ENCODE measurements at regions not wholly inside any gene's neighbourhood (a gene's known extent, or its start where the extent isn't known, plus 50 kb on each side); places are given as distances from the start of the nearest gene placed in this dataset.
"Not testable (repeated sequence)": the region's sequence is repeated elsewhere in the genome, so short reads cannot be mapped to it uniquely, and the experiment has no call there.

DNA sequence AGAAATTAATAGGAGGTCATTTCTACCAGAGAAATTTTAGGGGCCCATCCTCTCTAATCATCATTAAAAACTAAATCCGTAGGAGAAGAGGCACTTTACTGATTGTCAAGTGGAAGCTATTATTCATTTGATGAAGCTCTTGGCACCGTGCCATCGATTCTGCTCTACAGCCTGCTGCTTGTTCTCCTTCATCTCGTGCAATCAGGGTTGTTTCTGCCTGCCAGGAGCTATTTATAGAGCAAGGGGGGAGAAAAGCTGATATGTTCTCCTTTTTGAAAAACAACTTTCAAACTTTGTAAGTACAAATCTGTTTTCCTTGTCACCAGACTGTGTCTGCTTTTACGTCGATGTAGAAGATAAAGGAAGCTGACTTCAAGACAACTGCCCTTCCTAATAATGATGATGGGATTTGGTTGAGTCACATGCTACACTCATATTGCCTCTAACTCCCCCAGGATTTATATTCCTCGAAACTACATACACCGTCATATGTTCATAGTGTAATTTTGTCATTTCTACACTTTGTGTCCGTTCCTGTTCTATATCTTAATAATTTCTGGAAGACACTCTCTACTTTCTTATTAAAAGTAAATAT is 169.6 kb upstream of the LHX8 start:
- no peak overlapping the region for H3K4me3 Mint-ChIP-seq
- no peaks in the 10 kb centered on the region for H3K9me3 Mint-ChIP-seq
- no peaks in the 10 kb centered on the region for H3K4me1 Mint-ChIP-seq (ENCODE audit: low read depth)
- no peaks in the 10 kb centered on the region for H3K36me3 Mint-ChIP-seq (ENCODE audit: low read depth)
- intact Hi-C loops (cut with micrococcal nuclease): no loop called here
- no peaks in the 10 kb centered on the region for H3K27me3 Mint-ChIP-seq
- H3K27ac Mint-ChIP-seq: no peak overlapping the region

DNA sequence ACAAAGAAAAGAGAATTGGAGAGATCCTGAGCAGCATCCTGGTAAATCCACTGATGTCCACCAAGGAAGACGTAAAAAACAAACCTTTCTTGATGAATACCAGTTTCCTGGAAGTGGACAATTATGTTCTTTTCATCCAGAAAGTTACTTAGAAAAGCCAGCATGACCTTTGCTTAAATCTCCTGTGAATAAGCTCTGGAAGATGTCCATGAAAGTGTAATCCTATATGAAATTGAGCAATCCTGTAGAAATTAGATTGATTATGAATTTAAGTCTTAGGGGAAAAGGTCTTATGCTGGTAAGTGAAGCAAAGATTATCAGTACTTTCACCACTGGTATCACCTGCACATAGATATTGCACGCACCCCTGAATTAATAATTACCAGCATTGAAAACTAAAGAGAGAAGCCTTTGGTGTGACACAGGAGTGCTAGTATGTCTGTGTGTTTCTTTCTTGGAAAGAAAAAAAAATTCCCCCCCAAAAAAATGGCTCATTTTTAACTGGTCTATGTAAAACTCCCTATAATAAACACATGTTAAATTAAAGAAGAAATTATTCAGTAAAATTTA is 164.5 kb upstream of the LHX8 start:
- Mint-ChIP-seq H3K4me3 (no peak overlapping the region), H3K27me3 (no peaks in the 10 kb centered on the region), H3K4me1 (ENCODE audit: low read depth) (no peaks in the 10 kb centered on the region), H3K9me3 (no peaks in the 10 kb centered on the region), H3K36me3 (ENCODE audit: low read depth) (no peaks in the 10 kb centered on the region), H3K27ac (no peak overlapping the region)
- intact Hi-C loops (cut with micrococcal nuclease): no loop called here

DNA sequence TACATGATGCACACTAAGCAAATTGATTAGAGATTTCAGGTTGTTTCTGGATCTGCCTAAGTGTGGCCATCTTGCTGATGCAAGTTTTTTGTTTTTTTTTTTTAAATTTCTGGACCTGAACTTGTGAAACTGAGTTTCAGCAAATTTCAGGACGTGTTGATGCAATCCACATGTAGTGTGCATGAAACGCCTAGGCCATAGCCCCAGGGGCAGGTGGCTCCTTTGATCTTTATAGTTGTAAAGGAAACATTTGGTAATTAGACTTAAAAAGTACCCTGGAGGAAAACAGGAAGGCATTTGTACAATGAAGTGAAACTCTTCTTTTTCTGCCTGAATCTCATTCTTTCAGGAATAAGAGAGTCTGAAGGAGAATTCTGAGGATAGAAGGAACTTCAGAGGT is 162.2 kb upstream of the LHX8 start:
- no peaks in the 10 kb centered on the region for H3K27me3 Mint-ChIP-seq

DNA sequence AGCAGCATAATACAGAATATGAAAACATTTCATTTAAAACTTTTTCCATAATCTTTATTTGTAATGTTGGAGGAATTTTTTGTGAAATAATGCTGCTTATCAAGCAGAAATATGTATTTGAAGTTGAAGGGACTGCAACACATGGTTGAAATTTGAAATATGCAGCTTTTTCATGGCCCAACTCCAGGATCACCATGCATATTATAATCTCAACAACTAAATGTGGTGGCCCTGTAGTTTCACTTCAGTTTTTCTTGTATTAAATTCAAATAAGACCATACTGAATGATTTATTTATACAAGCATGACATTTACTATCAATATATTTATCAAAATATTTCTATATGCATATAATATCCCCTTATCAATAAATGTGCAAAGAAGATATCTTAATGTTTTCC is 157.7 kb upstream of the LHX8 start:
- Mint-ChIP-seq H3K36me3 (ENCODE audit: low read depth) (no peaks in the 10 kb centered on the region), H3K27ac (no peak overlapping the region), H3K27me3 (no peaks in the 10 kb centered on the region), H3K4me1 (ENCODE audit: low read depth) (no peaks in the 10 kb centered on the region), H3K9me3 (no peaks in the 10 kb centered on the region), H3K4me3 (no peak overlapping the region)
- intact Hi-C loops (cut with micrococcal nuclease): no loop called here

More for the DNA sequence above, 162.2 kb upstream of the LHX8 start:
- Mint-ChIP-seq H3K27ac (no peak overlapping the region), H3K4me3 (no peak overlapping the region), H3K36me3 (ENCODE audit: low read depth) (no peaks in the 10 kb centered on the region), H3K9me3 (no peaks in the 10 kb centered on the region), H3K4me1 (ENCODE audit: low read depth) (no peaks in the 10 kb centered on the region)
- intact Hi-C loops (cut with micrococcal nuclease): no loop called here

DNA sequence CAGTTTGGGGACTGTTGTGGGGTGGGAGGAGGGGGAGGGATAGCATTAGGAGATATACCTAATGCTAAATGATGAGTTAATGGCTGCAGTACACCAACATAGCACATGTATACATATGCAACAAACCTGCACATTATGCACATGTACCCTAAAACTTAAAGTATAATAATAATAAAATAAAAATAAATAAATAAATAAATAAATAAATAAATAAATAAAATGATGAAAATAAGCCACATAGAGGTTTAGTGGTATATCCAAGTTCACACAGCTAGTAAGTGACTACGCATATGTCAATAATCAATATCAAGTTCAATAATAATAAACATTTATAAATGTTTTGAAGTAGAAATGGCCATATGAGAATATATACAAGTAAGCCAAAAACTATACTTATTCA is 141.7 kb upstream of the LHX8 start:
- H3K4me3 Mint-ChIP-seq; intact Hi-C loops (cut with micrococcal nuclease); H3K36me3 Mint-ChIP-seq (ENCODE audit: low read depth); H3K27ac Mint-ChIP-seq; H3K27me3 Mint-ChIP-seq; H3K4me1 Mint-ChIP-seq (ENCODE audit: low read depth): not testable (repeated sequence)
- peaks cover 31% of the 10 kb centered on the region for H3K9me3 Mint-ChIP-seq

DNA sequence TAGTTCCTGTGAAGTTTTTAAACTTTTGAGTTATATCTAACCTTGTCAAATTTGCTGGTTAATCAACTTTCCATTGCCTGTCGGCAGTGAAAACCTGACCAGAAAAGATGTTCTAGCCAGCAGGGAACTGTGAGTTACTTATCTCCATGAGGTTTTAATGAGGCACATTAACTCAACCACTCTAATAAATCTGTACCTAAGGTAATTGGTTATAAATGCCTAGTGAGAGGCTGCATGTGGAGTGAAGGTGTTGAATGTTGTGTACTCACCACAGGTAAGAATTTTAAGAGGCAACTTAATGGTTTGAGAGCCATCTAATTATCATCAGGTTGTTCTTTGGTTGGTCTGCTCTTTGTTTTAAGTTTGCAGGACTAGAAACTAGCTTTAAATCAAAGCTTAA is 138.4 kb upstream of the LHX8 start:
- H3K9me3 Mint-ChIP-seq: peaks cover 13% of the 10 kb centered on the region
- intact Hi-C loops (cut with micrococcal nuclease): no loop called here
- no peaks in the 10 kb centered on the region for H3K4me1 Mint-ChIP-seq (ENCODE audit: low read depth)

DNA sequence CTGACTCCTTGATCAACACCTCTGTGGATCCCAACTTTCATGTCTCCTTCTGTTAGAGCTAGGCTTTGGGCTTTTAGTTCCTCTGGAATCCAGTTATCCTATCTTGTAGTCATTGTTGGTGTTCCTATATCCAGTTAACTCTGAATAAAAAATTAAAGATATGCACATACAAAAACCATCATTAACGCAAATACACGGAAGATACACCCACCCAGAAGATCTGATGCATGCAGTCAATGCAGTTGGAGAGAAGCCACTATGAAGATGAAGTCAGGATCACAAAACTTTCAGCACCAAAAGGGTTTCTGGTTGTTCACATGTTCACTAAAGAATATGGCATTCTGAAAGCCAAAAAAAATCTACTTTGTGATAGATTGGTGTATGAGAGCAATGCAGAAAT is 123.6 kb upstream of the LHX8 start:
- intact Hi-C loops (cut with micrococcal nuclease): no loop called here
- H3K27ac Mint-ChIP-seq: no peak overlapping the region
- H3K36me3 Mint-ChIP-seq (ENCODE audit: low read depth): no peaks in the 10 kb centered on the region
- no peaks in the 10 kb centered on the region for H3K27me3 Mint-ChIP-seq
- peaks cover 23% of the 10 kb centered on the region for H3K9me3 Mint-ChIP-seq
- H3K4me3 Mint-ChIP-seq: no peak overlapping the region
- no peaks in the 10 kb centered on the region for H3K4me1 Mint-ChIP-seq (ENCODE audit: low read depth)

More for the DNA sequence above, 138.4 kb upstream of the LHX8 start:
- Mint-ChIP-seq H3K27ac (no peak overlapping the region), H3K4me3 (no peak overlapping the region), H3K27me3 (no peaks in the 10 kb centered on the region), H3K36me3 (ENCODE audit: low read depth) (no peaks in the 10 kb centered on the region)

DNA sequence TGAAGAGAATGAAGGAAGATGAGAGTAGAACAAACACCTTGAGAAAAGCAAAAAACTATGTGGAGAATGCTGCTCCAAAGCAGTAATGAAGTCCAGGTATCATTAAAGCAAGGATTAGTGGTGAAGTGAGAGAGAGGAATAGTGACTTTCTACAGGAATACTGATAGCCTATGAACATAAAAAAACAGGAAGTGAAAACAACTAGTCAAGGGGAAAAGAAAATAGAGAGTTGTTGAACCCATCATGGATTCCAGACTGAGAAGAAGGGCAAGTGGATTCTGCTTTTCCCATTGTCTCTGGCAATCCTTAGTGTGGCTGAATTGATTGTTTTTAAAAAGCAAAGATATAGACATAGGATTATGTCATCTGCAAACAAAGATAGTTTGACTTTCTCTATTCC is 119.9 kb upstream of the LHX8 start:
- no peak overlapping the region for H3K4me3 Mint-ChIP-seq
- H3K27ac Mint-ChIP-seq: no peak overlapping the region
- H3K4me1 Mint-ChIP-seq (ENCODE audit: low read depth): no peaks in the 10 kb centered on the region
- intact Hi-C loops (cut with micrococcal nuclease): no loop called here
- H3K9me3 Mint-ChIP-seq: peaks cover 48% of the 10 kb centered on the region
- H3K27me3 Mint-ChIP-seq: no peaks in the 10 kb centered on the region
- H3K36me3 Mint-ChIP-seq (ENCODE audit: low read depth): no peaks in the 10 kb centered on the region

DNA sequence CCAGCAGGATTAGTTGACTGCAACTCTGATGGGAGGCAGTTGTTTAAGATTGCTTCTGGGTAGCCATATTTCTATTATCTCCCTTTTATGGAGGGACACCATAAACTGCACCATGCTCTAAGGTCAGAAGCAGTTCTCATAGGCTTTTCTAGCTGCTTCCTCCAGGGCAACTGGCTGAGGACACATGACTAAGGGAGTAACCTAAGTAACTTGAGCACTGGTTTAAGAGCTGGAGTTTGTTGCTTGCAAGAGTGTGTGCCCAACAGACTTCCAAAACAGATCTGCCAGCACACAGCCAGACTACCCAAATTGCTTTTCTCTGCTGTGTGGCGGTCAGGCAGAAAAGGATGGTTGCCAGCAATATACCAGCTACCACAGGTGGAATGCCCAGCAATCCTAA is 111.2 kb upstream of the LHX8 start:
- no peaks in the 10 kb centered on the region for H3K4me1 Mint-ChIP-seq (ENCODE audit: low read depth)
- H3K9me3 Mint-ChIP-seq: peaks cover 19% of the 10 kb centered on the region
- H3K4me3 Mint-ChIP-seq: no peak overlapping the region
- intact Hi-C loops (cut with micrococcal nuclease): no loop called here
- no peaks in the 10 kb centered on the region for H3K27me3 Mint-ChIP-seq
- no peak overlapping the region for H3K27ac Mint-ChIP-seq
- H3K36me3 Mint-ChIP-seq (ENCODE audit: low read depth): no peaks in the 10 kb centered on the region

DNA sequence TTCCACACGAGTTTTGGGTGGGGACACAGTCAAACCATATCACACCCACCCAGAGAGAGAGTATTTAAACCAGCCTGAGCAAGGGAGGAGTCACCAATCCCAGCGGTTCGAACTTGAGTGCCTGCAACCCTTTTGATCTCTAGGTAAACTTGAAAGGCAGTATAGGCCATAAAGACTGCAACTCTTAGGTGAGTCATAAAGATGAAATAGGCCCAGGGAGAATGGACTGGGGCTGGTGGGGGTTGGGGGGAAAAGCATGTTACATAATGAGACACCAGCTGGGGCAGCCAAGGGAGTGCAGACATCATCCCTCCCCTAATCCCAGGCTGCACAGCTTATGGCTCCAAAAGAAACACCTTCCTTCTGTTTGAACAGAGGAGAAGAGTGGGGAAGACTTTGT is 99.8 kb upstream of the LHX8 start:
- Mint-ChIP-seq H3K27ac (no peak overlapping the region), H3K27me3 (no peaks in the 10 kb centered on the region), H3K36me3 (ENCODE audit: low read depth) (no peaks in the 10 kb centered on the region), H3K4me3 (no peak overlapping the region), H3K4me1 (ENCODE audit: low read depth) (no peaks in the 10 kb centered on the region), H3K9me3 (peaks cover 52% of the 10 kb centered on the region)
- intact Hi-C loops (cut with micrococcal nuclease): no loop called here

DNA sequence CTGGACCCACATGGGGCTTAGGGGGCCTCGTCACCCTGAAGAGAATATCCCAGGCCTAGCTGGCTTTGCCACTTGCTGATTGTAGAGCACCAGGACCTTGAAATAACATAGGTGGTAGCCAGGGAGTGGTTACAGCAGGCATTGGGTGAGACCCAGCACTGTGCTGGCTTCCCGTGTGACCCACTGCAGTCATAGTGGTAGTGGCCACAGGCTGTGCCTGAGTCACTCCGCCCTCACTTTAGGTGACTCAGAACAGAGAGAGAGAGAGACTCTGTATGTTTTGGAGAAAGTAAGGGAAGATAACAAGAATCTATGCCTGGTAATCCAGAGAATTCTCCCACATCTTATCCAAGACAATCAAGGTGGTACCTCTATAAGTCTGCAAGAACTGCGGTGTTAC is 98.7 kb upstream of the LHX8 start:
- Mint-ChIP-seq H3K27ac (no peak overlapping the region), H3K27me3 (no peaks in the 10 kb centered on the region), H3K9me3 (peaks cover 63% of the 10 kb centered on the region), H3K36me3 (ENCODE audit: low read depth) (no peaks in the 10 kb centered on the region), H3K4me3 (no peak overlapping the region), H3K4me1 (ENCODE audit: low read depth) (no peaks in the 10 kb centered on the region)
- intact Hi-C loops (cut with micrococcal nuclease): no loop called here

DNA sequence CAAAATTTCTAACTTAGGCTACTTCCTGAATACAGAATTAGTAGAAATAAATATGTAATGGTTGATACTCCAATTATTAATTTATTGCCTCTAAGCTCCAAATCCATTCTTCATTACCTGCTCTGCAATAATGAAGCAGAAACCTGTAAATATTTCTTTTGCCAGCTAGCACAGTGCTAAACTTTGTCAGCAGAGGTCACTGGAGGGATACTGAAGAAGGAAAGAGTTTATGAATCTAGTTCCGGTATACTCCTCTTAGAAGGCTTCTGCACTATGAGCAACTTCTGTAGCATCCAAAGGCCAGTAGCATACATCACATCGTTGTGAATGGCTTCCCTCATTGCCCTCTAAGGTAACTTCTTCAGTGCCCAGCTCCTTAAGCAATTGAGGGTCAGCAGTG is 81.0 kb upstream of the LHX8 start:
- Mint-ChIP-seq H3K4me1 (ENCODE audit: low read depth) (no peaks in the 10 kb centered on the region), H3K9me3 (peaks cover 10% of the 10 kb centered on the region), H3K4me3 (no peak overlapping the region), H3K36me3 (ENCODE audit: low read depth) (no peaks in the 10 kb centered on the region), H3K27me3 (no peaks in the 10 kb centered on the region), H3K27ac (no peak overlapping the region)
- intact Hi-C loops (cut with micrococcal nuclease): no loop called here

DNA sequence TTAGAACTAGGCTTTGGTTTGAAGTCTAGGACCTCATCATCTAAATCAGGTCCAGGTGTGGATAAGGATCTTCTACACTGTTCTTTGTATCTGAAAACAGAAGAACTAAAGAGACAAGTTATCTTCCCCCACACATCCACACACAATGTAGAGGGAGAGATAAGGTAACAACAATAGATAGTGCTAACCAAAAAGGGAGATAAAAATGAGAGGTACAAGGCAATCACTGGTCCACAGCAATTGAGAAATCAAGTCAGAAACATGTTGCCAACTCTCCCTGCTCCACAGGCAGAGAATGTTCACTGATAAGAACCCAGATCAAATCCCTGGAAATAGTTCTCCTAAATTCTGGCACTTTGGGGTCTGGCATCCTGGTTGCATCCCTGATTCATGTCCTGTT is 75.8 kb upstream of the LHX8 start:
- H3K4me1 Mint-ChIP-seq (ENCODE audit: low read depth): no peaks in the 10 kb centered on the region
- H3K36me3 Mint-ChIP-seq (ENCODE audit: low read depth): no peaks in the 10 kb centered on the region
- no peak overlapping the region for H3K27ac Mint-ChIP-seq
- H3K9me3 Mint-ChIP-seq: peaks cover 15% of the 10 kb centered on the region
- H3K27me3 Mint-ChIP-seq: no peaks in the 10 kb centered on the region
- H3K4me3 Mint-ChIP-seq: no peak overlapping the region
- intact Hi-C loops (cut with micrococcal nuclease): no loop called here

DNA sequence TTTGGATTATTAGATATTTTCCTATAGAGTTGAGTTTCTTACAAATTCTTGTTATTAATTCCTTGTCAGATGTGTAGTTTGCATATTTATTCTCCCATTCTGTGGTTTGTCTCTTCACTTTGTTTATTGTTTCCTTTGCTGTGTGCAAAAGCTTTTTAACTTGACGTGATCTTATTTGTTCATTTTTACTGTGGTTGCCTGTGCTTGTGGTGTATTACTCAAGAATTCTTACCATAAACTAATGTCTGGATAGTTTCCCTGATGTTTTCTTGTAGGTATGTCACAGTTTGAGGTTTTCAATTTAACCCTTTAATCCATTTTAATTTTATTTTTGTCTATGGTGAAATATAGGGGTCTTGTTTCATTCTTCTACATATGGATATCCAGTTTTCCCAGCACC is 72.1 kb upstream of the LHX8 start:
- intact Hi-C loops (cut with micrococcal nuclease): no loop called here
- Mint-ChIP-seq H3K27me3 (no peaks in the 10 kb centered on the region), H3K9me3 (peaks cover 38% of the 10 kb centered on the region), H3K4me1 (ENCODE audit: low read depth) (no peaks in the 10 kb centered on the region), H3K36me3 (ENCODE audit: low read depth) (no peaks in the 10 kb centered on the region), H3K27ac (no peak overlapping the region), H3K4me3 (no peak overlapping the region)

DNA sequence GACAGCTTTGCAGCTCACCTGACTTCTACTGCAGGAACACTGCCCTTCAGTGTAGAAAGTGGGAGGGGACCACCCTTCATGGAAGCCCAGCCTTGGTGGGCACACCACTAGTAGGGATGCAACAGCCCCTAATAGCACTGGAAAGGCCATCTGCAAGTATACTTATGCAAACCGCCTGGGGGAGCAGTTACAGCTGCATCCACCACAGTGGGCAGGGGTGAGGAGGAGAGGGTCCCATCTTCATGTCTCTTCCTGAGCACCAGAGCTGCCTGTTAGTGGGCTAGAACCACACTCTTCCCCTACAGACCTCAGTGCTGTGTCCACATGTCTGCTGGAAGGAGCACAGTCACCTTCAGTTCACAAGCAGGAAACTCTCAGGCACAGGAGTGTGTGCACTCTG is 66.2 kb upstream of the LHX8 start:
- intact Hi-C loops (cut with micrococcal nuclease): no loop called here
- H3K9me3 Mint-ChIP-seq: peaks cover 59% of the 10 kb centered on the region
- H3K27me3 Mint-ChIP-seq: no peaks in the 10 kb centered on the region
- H3K36me3 Mint-ChIP-seq (ENCODE audit: low read depth): no peaks in the 10 kb centered on the region
- no peak overlapping the region for H3K4me3 Mint-ChIP-seq
- H3K27ac Mint-ChIP-seq: no peak overlapping the region
- no peaks in the 10 kb centered on the region for H3K4me1 Mint-ChIP-seq (ENCODE audit: low read depth)
